D721Med (cell line): ENCODE measurements at regions not wholly inside any gene's neighbourhood (a gene's known extent, or its start where the extent isn't known, plus 50 kb on each side); places are given as distances from the start of the nearest gene placed in this dataset.

ENCODE experiments used
- DNase-seq: peaks from one replicate; pipeline ENCODE4 v3.0.0; 2011; ENCODE audit warnings: low spot score; ENCODE audit not compliant: insufficient read length
- FAIRE-seq: peaks from 2 replicates; lab custom pipeline; 2011; peaks lifted over from hg19 to GRCh38; lab: Jason Lieb, UNC
- CTCF ChIP-seq: IDR thresholded peaks from 2 replicates; pipeline ENCODE4 v1.5.1; 2012; ENCODE audit warnings: mild to moderate bottlenecking, control low read depth; ENCODE audit not compliant: insufficient read depth; ENCODE audit errors: missing control alignments

GRCh38 chr17:77480509-77481215, 339.9 kb downstream of the SEC14L1 start:
- FAIRE-seq (no peak), DNase-seq (no peak)
- TF ChIP-seq CTCF = no peak

GRCh38 chr17:77481476-77482374, 341.0 kb downstream of the SEC14L1 start:
- FAIRE-seq (no peak), DNase-seq (no peak)
- no peak for TF ChIP-seq CTCF

GRCh38 chr17:77482375-77483127, 341.8 kb downstream of the SEC14L1 start:
- DNase-seq (no peak), FAIRE-seq (no peak)
- TF ChIP-seq CTCF = no peak

- no peak for DNase-seq
- FAIRE-seq = no peak
- TF ChIP-seq CTCF = no peak
These were observed 342.4 kb downstream of the SEC14L1 start for GRCh38 chr17:77483128-77483598.

- no peak for FAIRE-seq
- TF ChIP-seq CTCF = no peak
These were observed 343.3 kb downstream of the SEC14L1 start for GRCh38 chr17:77484111-77484510.

GRCh38 chr17:77485089-77485833, 344.5 kb downstream of the SEC14L1 start:
- no peak for TF ChIP-seq CTCF
- no peak for FAIRE-seq
- DNase-seq = no peak

More at GRCh38 chr17:77484111-77484510, 343.3 kb downstream of the SEC14L1 start:
- no peak for DNase-seq
